ENCODE measurements at regions not wholly inside any gene's neighbourhood (a gene's known extent, or its start where the extent isn't known, plus 50 kb on each side); places are given as distances from the start of the nearest gene placed in this dataset.

DNA sequence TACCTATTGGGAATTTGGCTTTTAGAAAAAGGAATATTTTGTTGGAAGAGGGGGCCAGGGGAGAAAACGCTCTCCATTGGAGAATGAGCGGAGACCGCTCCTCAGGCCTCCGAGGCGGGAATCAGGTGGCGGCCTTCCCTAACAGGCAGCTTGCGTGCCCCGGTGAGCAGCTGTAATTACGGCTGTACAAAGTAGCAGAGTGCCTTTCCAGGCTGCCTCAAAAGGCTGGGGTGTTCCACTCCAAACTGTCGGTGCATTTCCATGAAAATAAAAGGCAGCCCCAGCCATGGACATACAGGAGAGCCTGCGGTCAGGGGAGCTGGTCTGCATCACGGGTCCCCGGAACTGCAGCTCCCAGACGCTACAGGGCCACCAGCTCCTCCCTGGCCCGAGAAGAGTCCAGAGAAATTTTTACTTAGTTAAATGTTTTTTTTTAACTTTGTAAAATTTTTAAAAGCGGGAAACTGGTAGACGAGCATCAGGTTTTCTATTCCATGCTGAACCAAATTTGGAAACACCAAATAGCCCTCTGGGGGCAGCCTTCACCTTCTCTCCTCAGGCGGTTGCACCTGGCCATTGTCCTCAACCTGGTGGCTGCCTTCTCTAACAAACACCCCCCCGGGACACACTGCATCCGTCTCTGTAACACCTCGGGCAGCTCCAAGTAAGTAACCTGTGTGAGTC lies 209.3 kb upstream of the SALL3 start:
- ATAC-seq, result no peak
- TF ChIP-seq, protein P1, sequence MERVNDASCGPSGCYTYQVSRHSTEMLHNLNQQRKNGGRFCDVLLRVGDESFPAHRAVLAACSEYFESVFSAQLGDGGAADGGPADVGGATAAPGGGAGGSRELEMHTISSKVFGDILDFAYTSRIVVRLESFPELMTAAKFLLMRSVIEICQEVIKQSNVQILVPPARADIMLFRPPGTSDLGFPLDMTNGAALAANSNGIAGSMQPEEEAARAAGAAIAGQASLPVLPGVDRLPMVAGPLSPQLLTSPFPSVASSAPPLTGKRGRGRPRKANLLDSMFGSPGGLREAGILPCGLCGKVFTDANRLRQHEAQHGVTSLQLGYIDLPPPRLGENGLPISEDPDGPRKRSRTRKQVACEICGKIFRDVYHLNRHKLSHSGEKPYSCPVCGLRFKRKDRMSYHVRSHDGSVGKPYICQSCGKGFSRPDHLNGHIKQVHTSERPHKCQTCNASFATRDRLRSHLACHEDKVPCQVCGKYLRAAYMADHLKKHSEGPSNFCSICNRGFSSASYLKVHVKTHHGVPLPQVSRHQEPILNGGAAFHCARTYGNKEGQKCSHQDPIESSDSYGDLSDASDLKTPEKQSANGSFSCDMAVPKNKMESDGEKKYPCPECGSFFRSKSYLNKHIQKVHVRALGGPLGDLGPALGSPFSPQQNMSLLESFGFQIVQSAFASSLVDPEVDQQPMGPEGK (CRISPR knock-in tag; IDR thresholded peaks at IDR 0.05; ENCODE audit: borderline replicate concordance), result no peak
- TF ChIP-seq ZNF70 (CRISPR knock-in tag; IDR thresholded peaks at IDR 0.05) (no peak), ESRRG (CRISPR knock-in tag; IDR thresholded peaks at IDR 0.05) (no peak), ISL1 (CRISPR knock-in tag; IDR thresholded peaks at IDR 0.05) (no peak), GLIS3 (CRISPR knock-in tag; IDR thresholded peaks at IDR 0.05) (no peak), PPARA (CRISPR knock-in tag; IDR thresholded peaks at IDR 0.05; ENCODE audit: borderline replicate concordance) (no peak), ZNF8 (CRISPR knock-in tag; IDR thresholded peaks at IDR 0.05) (no peak), CSDC2 (CRISPR knock-in tag; IDR thresholded peaks at IDR 0.05) (no peak), TOX (CRISPR knock-in tag; IDR thresholded peaks at IDR 0.05; ENCODE audit: borderline replicate concordance) (no peak), OSR1 (CRISPR knock-in tag; IDR thresholded peaks at IDR 0.05) (no peak), ZFP3 (CRISPR knock-in tag; IDR thresholded peaks at IDR 0.05) (no peak), TCF4 (CRISPR knock-in tag; IDR thresholded peaks at IDR 0.05; ENCODE audit: borderline replicate concordance) (no peak)
- TF ChIP-seq, protein P2, sequence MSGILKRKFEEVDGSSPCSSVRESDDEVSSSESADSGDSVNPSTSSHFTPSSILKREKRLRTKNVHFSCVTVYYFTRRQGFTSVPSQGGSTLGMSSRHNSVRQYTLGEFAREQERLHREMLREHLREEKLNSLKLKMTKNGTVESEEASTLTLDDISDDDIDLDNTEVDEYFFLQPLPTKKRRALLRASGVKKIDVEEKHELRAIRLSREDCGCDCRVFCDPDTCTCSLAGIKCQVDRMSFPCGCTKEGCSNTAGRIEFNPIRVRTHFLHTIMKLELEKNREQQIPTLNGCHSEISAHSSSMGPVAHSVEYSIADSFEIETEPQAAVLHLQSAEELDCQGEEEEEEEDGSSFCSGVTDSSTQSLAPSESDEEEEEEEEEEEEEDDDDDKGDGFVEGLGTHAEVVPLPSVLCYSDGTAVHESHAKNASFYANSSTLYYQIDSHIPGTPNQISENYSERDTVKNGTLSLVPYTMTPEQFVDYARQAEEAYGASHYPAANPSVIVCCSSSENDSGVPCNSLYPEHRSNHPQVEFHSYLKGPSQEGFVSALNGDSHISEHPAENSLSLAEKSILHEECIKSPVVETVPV (CRISPR knock-in tag; IDR thresholded peaks at IDR 0.05), result no peak
- TF ChIP-seq, protein P3, sequence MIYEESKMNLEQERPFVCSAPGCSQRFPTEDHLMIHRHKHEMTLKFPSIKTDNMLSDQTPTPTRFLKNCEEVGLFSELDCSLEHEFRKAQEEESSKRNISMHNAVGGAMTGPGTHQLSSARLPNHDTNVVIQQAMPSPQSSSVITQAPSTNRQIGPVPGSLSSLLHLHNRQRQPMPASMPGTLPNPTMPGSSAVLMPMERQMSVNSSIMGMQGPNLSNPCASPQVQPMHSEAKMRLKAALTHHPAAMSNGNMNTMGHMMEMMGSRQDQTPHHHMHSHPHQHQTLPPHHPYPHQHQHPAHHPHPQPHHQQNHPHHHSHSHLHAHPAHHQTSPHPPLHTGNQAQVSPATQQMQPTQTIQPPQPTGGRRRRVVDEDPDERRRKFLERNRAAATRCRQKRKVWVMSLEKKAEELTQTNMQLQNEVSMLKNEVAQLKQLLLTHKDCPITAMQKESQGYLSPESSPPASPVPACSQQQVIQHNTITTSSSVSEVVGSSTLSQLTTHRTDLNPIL (CRISPR knock-in tag; IDR thresholded peaks at IDR 0.05; ENCODE audit: low read depth), result no peak

DNA sequence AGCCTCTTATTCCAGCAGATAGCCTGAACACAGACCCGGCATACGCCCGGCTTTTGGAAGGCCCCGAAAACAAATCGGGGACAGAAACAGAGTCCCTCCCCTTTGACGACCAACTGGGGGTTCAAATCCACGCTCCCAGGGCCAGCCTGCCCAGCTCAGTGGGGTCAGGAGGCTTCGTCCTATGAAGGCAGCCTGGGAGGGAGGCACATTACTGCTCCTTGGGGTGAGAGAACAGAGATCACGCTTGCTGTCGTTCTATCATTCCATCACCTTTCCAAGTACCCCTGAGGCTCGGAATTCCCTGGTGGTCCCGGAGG lies 208.8 kb upstream of the SALL3 start:
- no peak for TF ChIP-seq ZFP3 (CRISPR knock-in tag; IDR thresholded peaks at IDR 0.05)
- TF ChIP-seq, protein P3 (CRISPR knock-in tag; IDR thresholded peaks at IDR 0.05; ENCODE audit: low read depth), result no peak
- no peak for TF ChIP-seq ZNF70 (CRISPR knock-in tag; IDR thresholded peaks at IDR 0.05)
- no peak for TF ChIP-seq GLIS3 (CRISPR knock-in tag; IDR thresholded peaks at IDR 0.05)
- TF ChIP-seq SNAI2 (CRISPR knock-in tag; IDR thresholded peaks at IDR 0.05), result no peak
- no peak for TF ChIP-seq ZNF8 (CRISPR knock-in tag; IDR thresholded peaks at IDR 0.05)
- TF ChIP-seq, protein P1 (CRISPR knock-in tag; IDR thresholded peaks at IDR 0.05; ENCODE audit: borderline replicate concordance), result no peak
- TF ChIP-seq, protein P4, sequence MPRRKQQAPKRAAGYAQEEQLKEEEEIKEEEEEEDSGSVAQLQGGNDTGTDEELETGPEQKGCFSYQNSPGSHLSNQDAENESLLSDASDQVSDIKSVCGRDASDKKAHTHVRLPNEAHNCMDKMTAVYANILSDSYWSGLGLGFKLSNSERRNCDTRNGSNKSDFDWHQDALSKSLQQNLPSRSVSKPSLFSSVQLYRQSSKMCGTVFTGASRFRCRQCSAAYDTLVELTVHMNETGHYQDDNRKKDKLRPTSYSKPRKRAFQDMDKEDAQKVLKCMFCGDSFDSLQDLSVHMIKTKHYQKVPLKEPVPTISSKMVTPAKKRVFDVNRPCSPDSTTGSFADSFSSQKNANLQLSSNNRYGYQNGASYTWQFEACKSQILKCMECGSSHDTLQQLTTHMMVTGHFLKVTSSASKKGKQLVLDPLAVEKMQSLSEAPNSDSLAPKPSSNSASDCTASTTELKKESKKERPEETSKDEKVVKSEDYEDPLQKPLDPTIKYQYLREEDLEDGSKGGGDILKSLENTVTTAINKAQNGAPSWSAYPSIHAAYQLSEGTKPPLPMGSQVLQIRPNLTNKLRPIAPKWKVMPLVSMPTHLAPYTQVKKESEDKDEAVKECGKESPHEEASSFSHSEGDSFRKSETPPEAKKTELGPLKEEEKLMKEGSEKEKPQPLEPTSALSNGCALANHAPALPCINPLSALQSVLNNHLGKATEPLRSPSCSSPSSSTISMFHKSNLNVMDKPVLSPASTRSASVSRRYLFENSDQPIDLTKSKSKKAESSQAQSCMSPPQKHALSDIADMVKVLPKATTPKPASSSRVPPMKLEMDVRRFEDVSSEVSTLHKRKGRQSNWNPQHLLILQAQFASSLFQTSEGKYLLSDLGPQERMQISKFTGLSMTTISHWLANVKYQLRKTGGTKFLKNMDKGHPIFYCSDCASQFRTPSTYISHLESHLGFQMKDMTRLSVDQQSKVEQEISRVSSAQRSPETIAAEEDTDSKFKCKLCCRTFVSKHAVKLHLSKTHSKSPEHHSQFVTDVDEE (CRISPR knock-in tag; IDR thresholded peaks at IDR 0.05), result no peak
- no peak for TF ChIP-seq ZC3H10 (CRISPR knock-in tag; IDR thresholded peaks at IDR 0.05)
- no peak for TF ChIP-seq BACH2 (CRISPR knock-in tag; IDR thresholded peaks at IDR 0.05; ENCODE audit: borderline replicate concordance)
- TF ChIP-seq TOX (CRISPR knock-in tag; IDR thresholded peaks at IDR 0.05; ENCODE audit: borderline replicate concordance), result no peak
- TF ChIP-seq, protein P2 (CRISPR knock-in tag; IDR thresholded peaks at IDR 0.05), result no peak
- TF ChIP-seq ISL1 (CRISPR knock-in tag; IDR thresholded peaks at IDR 0.05), result no peak
- no peak for TF ChIP-seq TCF4 (CRISPR knock-in tag; IDR thresholded peaks at IDR 0.05; ENCODE audit: borderline replicate concordance)
- no peak for TF ChIP-seq ESRRG (CRISPR knock-in tag; IDR thresholded peaks at IDR 0.05)
- no peak for ATAC-seq
